ENCODE measurements at regions not wholly inside any gene's neighbourhood (a gene's known extent, or its start where the extent isn't known, plus 50 kb on each side); places are given as distances from the start of the nearest gene placed in this dataset.

DNA sequence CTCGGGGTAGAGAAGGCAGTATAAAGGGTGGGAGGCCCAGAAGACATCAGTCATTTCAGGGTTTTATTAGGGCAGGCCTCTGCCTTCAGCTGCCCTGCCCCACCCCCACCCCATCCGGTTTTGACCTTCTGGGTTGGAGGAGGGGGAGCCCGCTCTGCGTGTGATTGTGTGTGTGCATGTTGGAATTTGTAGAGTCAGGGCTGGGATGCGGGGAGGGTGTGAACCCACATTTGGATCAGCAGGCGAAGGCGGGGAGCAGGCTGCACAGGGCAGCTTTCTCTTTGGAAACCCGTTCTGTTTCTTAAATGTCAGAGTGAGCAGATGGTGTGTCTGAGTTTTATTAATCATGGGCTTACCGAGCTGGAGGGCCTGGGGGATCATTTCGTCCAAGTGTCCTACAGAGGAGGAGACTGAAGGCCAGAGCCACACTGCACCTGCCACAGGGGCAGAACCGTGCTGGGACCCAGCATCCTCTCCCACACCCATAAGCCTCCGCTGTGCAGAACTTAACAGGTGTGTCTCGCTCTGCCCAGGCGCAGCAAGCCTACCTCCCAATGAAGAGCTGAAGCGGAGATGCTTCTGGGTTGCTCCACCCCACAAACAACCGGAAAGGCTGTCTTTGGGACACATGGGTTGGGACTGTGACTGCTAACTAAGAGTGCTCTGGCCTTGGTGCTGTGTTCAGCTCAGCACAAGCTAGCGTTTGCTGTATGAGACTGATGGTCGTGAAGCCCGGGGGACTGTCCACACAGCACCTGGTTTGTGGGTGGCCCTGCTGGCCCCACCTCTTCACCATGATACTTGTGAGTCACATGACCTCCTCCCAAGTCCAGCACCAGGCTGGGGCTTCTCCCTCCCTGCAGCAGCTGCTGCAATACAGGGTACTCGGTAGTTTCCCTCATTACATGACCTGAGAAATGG, 70.9 kb upstream of the GSE1 start:
- TF ChIP-seq, protein P1, sequence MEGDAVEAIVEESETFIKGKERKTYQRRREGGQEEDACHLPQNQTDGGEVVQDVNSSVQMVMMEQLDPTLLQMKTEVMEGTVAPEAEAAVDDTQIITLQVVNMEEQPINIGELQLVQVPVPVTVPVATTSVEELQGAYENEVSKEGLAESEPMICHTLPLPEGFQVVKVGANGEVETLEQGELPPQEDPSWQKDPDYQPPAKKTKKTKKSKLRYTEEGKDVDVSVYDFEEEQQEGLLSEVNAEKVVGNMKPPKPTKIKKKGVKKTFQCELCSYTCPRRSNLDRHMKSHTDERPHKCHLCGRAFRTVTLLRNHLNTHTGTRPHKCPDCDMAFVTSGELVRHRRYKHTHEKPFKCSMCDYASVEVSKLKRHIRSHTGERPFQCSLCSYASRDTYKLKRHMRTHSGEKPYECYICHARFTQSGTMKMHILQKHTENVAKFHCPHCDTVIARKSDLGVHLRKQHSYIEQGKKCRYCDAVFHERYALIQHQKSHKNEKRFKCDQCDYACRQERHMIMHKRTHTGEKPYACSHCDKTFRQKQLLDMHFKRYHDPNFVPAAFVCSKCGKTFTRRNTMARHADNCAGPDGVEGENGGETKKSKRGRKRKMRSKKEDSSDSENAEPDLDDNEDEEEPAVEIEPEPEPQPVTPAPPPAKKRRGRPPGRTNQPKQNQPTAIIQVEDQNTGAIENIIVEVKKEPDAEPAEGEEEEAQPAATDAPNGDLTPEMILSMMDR (IDR thresholded peaks at IDR 0.05) = no peak
- TF ChIP-seq POLR2A (IDR thresholded peaks at IDR 0.05) = no peak
